Stomach (tissue), 4 donors: ENCODE measurements at regions not wholly inside any gene's neighbourhood (a gene's known extent, or its start where the extent isn't known, plus 50 kb on each side); places are given as distances from the start of the nearest gene placed in this dataset.

Experiments
- POLR2A ChIP-seq, 4 donors: fragments of 450-650 bp; IDR thresholded peaks; one replicate each; pipeline ENCODE4 v1.6.1; 2016; ENCODE audit warnings: antibody characterized with exemption in 4 of 4, control low read depth in 2 of 4, mild to moderate bottlenecking in 1 of 4, moderate library complexity in 1 of 4
- POLR2AphosphoS5 ChIP-seq, 3 donors: sonication (generic); formaldehyde crosslinking; IDR thresholded peaks; one replicate each; pipeline ENCODE4 v1.6.1; 2016; ENCODE audit warnings: antibody characterized with exemption in 3 of 3

GRCh38 chr4:108244606-108245005 is 75.9 kb upstream of the LEF1 start:
- TF ChIP-seq POLR2AphosphoS5 (IDR thresholded peaks at IDR 0.05) (no peak), POLR2A (IDR thresholded peaks at IDR 0.05) (no peak)
